ENCODE measurements at regions not wholly inside any gene's neighbourhood (a gene's known extent, or its start where the extent isn't known, plus 50 kb on each side); places are given as distances from the start of the nearest gene placed in this dataset.

DNA sequence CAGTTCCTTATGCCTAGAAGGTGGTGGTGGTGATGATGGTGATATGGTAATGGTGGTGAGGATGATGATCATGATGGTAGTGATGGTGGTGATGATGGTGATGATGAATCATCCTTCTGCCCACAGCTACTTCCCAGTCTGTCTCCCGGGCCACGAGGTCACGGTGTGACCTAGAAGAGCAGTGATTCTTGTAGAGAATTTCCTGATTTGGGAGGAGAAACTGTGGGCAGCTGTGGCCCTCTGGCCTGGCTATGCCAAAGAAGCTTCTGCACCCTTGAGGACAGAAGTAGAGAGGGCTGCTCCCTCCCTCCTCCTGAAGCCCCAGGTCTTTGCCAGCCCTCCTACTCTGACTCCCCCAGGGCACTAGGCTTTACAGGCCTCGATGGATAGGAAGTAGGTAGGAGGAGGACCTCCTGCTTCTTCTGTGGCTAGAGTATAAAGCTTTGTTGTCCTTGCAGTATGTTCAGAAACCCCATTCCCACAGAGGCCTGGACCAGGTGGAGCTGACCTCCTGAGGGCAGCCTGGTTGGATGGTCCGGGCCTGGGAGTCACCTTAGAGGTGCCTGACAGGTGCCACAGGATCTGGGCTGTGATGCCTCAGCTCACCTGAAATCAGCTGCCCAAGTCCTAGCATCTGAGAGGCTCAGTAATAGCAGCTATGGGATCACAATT, 57.9 kb upstream of the EPAS1 start:
- H2BK120ac ChIP-seq (ENCODE audit: low read depth, low read length) = no peak overlapping the region
- no peak overlapping the region for H2AFZ ChIP-seq (ENCODE audit: low read depth, low read length)
- H3K4me1 ChIP-seq (ENCODE audit: control insufficient read depth, insufficient read depth, low read depth, low read length) = no peaks in the 10 kb centered on the region
- no peak overlapping the region for H4K8ac ChIP-seq (ENCODE audit: low read length)
- peaks cover 0 to 4% of the 10 kb centered on the region in 2 experiments for H3K27me3 ChIP-seq (ENCODE audit: control insufficient read depth in 1 of 2, insufficient read depth in 1 of 2, low read length in 2 of 2)
- peak overlapping the region in 1 of 2 experiments; percentile 92 for H2BK12ac ChIP-seq (ENCODE audit: low read length in 2 of 2)
- WGBS = 80% methylated on average over 2 of the region's 5 CpGs
- H2BK5ac ChIP-seq (ENCODE audit: low read depth, low read length, poor library complexity, severe bottlenecking) = no peak overlapping the region
- no peak overlapping the region for H3K9ac ChIP-seq (ENCODE audit: low read length)
- no peak overlapping the region for H3K4me3 ChIP-seq (ENCODE audit: insufficient read depth in 1 of 2, low read depth in 1 of 2, low read length in 2 of 2)
- no peaks in the 10 kb centered on the region for H3K79me1 ChIP-seq (replicated peaks; ENCODE audit: low read length, poor library complexity, severe bottlenecking)
- H3K4me2 ChIP-seq (ENCODE audit: low read length, poor library complexity, severe bottlenecking) = no peak overlapping the region
- no peak overlapping the region for H3K14ac ChIP-seq (ENCODE audit: low read length in 2 of 2)
- H3K23ac ChIP-seq (ENCODE audit: low read length in 2 of 2) = peak overlapping the region in 1 of 2 experiments; percentile 57
- peak; percentile 48 for DNase-seq
- peaks cover 6% of the 10 kb centered on the region for H3K9me3 ChIP-seq (ENCODE audit: control insufficient read depth, low read length)
- peak overlapping the region in 1 of 2 experiments; percentile 55 for H3K4ac ChIP-seq (ENCODE audit: low read depth in 1 of 2, low read length in 2 of 2)
- peak overlapping the region in 1 of 2 experiments; percentile 84 for H3K18ac ChIP-seq (ENCODE audit: low read depth in 1 of 2, low read length in 2 of 2)
- H4K91ac ChIP-seq (ENCODE audit: low read length) = no peak overlapping the region
- H2BK15ac ChIP-seq (ENCODE audit: low read depth, poor library complexity, severe bottlenecking) = peak overlapping the region; percentile 55
- H3K36me3 ChIP-seq (ENCODE audit: control insufficient read depth in 1 of 2, insufficient read depth in 2 of 2, low read depth in 1 of 2, low read length in 2 of 2) = no peaks in the 10 kb centered on the region
- H2AK5ac ChIP-seq (ENCODE audit: low read length, severe bottlenecking) = no peak overlapping the region
- H3K27ac ChIP-seq (ENCODE audit: low read length, poor library complexity, severe bottlenecking) = no peak overlapping the region

DNA sequence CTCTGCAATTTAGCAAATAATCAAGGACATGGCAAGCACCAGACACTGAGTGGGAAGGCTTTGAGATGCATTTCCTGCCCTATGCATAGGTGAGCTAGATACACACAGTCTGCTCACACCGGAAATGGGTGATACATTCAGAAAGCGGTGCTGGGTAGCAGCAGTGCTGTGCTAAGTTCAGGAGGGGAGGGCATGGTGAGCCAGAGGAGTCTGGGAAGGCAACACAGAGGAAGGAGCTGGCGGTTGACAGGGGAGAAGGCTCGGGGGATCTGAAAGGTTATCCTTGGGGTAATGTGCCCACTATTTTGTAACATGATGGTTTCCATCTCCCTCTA, 57.4 kb upstream of the EPAS1 start:
- Histone ChIP-seq H2AFZ (ENCODE audit: low read depth, low read length) (no peak overlapping the region), H3K9ac (ENCODE audit: low read length) (no peak overlapping the region), H4K8ac (ENCODE audit: low read length) (no peak overlapping the region), H2BK12ac (ENCODE audit: low read length in 2 of 2) (peak overlapping the region in 1 of 2 experiments; percentile 92), H3K4me3 (ENCODE audit: insufficient read depth in 1 of 2, low read depth in 1 of 2, low read length in 2 of 2) (peak overlapping the region in 1 of 2 experiments; percentile 7), H2BK15ac (ENCODE audit: low read depth, poor library complexity, severe bottlenecking) (no peak overlapping the region), H3K18ac (ENCODE audit: low read depth in 1 of 2, low read length in 2 of 2) (peak overlapping the region in 1 of 2 experiments; percentile 84), H2AK5ac (ENCODE audit: low read length, severe bottlenecking) (no peak overlapping the region), H3K9me3 (ENCODE audit: control insufficient read depth, low read length) (peaks cover 6% of the 10 kb centered on the region), H3K36me3 (ENCODE audit: control insufficient read depth in 1 of 2, insufficient read depth in 2 of 2, low read depth in 1 of 2, low read length in 2 of 2) (no peaks in the 10 kb centered on the region), H3K79me1 (replicated peaks; ENCODE audit: low read length, poor library complexity, severe bottlenecking) (no peaks in the 10 kb centered on the region), H4K91ac (ENCODE audit: low read length) (no peak overlapping the region), H3K27me3 (ENCODE audit: control insufficient read depth in 1 of 2, insufficient read depth in 1 of 2, low read length in 2 of 2) (peaks cover 0 to 4% of the 10 kb centered on the region in 2 experiments), H3K23ac (ENCODE audit: low read length in 2 of 2) (no peak overlapping the region), H3K14ac (ENCODE audit: low read length in 2 of 2) (peak overlapping the region in 1 of 2 experiments; percentile 75), H2BK5ac (ENCODE audit: low read depth, low read length, poor library complexity, severe bottlenecking) (no peak overlapping the region), H3K27ac (ENCODE audit: low read length, poor library complexity, severe bottlenecking) (no peak overlapping the region), H3K4ac (ENCODE audit: low read depth in 1 of 2, low read length in 2 of 2) (peak overlapping the region in 1 of 2 experiments; percentile 38), H3K4me2 (ENCODE audit: low read length, poor library complexity, severe bottlenecking) (no peak overlapping the region), H2BK120ac (ENCODE audit: low read depth, low read length) (no peak overlapping the region), H3K4me1 (ENCODE audit: control insufficient read depth, insufficient read depth, low read depth, low read length) (no peaks in the 10 kb centered on the region)
- DNase-seq = no peak
- WGBS = 98% methylated on average over 2 of the region's 4 CpGs

DNA sequence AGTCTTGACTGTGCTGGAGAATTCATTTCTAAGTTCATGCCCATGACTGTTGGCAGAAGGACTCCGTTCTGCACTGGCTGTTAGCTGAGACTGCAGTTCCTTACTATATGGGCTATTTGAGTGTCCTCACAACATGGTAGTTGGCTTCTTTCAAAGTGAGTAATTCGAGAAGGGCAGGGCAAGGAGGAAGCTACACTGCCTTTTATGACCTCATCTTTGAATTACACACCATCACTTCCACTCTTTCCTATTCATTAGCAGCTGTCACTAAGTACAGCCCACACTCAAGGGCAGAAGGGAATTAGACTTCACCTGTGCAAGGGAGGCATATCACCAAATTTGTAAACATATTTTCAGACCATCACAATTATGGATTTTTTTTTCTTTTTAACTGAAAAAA, 55.9 kb upstream of the EPAS1 start:
- 53% methylated on average over 2 of the region's 2 CpGs for WGBS

DNA sequence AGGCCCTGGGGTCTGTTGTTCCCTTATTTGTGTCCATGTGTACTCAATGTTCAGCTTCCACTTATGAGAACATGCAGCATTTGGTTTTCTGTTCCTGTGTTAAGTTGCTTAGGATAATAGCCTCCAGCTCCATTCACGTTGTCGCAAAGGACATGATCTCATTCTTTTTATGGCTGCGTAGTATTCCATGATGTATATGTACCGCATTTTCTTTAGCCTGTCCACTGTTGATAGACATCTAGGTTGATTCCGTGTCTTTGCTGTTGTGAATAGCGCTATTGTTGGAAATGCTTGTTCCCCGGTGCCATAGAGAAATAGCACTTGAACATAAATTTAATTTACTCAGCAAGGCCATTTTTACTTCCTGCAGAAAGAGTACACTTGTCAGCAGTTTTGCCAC, 51.3 kb upstream of the EPAS1 start:
- DNase-seq = no peak
- Histone ChIP-seq H2AFZ (ENCODE audit: low read depth, low read length) (no peak overlapping the region), H2BK12ac (ENCODE audit: low read length in 2 of 2) (no peak overlapping the region), H4K8ac (ENCODE audit: low read length) (no peak overlapping the region), H3K4me2 (ENCODE audit: low read length, poor library complexity, severe bottlenecking) (no peak overlapping the region), H4K91ac (ENCODE audit: low read length) (no peak overlapping the region), H3K4me1 (ENCODE audit: control insufficient read depth, insufficient read depth, low read depth, low read length) (no peaks in the 10 kb centered on the region), H3K18ac (ENCODE audit: low read depth in 1 of 2, low read length in 2 of 2) (no peak overlapping the region), H2BK15ac (ENCODE audit: low read depth, poor library complexity, severe bottlenecking) (no peak overlapping the region), H2BK120ac (ENCODE audit: low read depth, low read length) (no peak overlapping the region), H3K23ac (ENCODE audit: low read length in 2 of 2) (no peak overlapping the region), H3K9ac (ENCODE audit: low read length) (no peak overlapping the region), H3K27me3 (ENCODE audit: control insufficient read depth in 1 of 2, insufficient read depth in 1 of 2, low read length in 2 of 2) (no peaks in the 10 kb centered on the region), H3K4me3 (ENCODE audit: insufficient read depth in 1 of 2, low read depth in 1 of 2, low read length in 2 of 2) (no peak overlapping the region), H3K36me3 (ENCODE audit: control insufficient read depth in 1 of 2, insufficient read depth in 2 of 2, low read depth in 1 of 2, low read length in 2 of 2) (no peaks in the 10 kb centered on the region), H3K79me1 (replicated peaks; ENCODE audit: low read length, poor library complexity, severe bottlenecking) (no peaks in the 10 kb centered on the region), H3K9me3 (ENCODE audit: control insufficient read depth, low read length) (peaks cover 4% of the 10 kb centered on the region), H3K27ac (ENCODE audit: low read length, poor library complexity, severe bottlenecking) (no peak overlapping the region), H2BK5ac (ENCODE audit: low read depth, low read length, poor library complexity, severe bottlenecking) (no peak overlapping the region), H3K14ac (ENCODE audit: low read length in 2 of 2) (no peak overlapping the region), H3K4ac (ENCODE audit: low read depth in 1 of 2, low read length in 2 of 2) (no peak overlapping the region), H2AK5ac (ENCODE audit: low read length, severe bottlenecking) (no peak overlapping the region)
- over 99% methylated on average over 7 of the region's 7 CpGs for WGBS

More for the DNA sequence above, 55.9 kb upstream of the EPAS1 start:
- DNase-seq = peak; percentile 37
- no peaks in the 10 kb centered on the region for H3K79me1 ChIP-seq (replicated peaks; ENCODE audit: low read length, poor library complexity, severe bottlenecking)
- no peak overlapping the region for H3K14ac ChIP-seq (ENCODE audit: low read length in 2 of 2)
- no peak overlapping the region for H2BK120ac ChIP-seq (ENCODE audit: low read depth, low read length)
- no peak overlapping the region for H2AK5ac ChIP-seq (ENCODE audit: low read length, severe bottlenecking)
- no peak overlapping the region for H3K9ac ChIP-seq (ENCODE audit: low read length)
- H3K27me3 ChIP-seq (ENCODE audit: control insufficient read depth in 1 of 2, insufficient read depth in 1 of 2, low read length in 2 of 2) = peaks cover 0 to 4% of the 10 kb centered on the region in 2 experiments
- no peak overlapping the region for H3K4me3 ChIP-seq (ENCODE audit: insufficient read depth in 1 of 2, low read depth in 1 of 2, low read length in 2 of 2)
- H4K91ac ChIP-seq (ENCODE audit: low read length) = no peak overlapping the region
- H3K36me3 ChIP-seq (ENCODE audit: control insufficient read depth in 1 of 2, insufficient read depth in 2 of 2, low read depth in 1 of 2, low read length in 2 of 2) = no peaks in the 10 kb centered on the region
- H2BK15ac ChIP-seq (ENCODE audit: low read depth, poor library complexity, severe bottlenecking) = no peak overlapping the region
- peak overlapping the region in 1 of 2 experiments; percentile 44 for H3K18ac ChIP-seq (ENCODE audit: low read depth in 1 of 2, low read length in 2 of 2)
- H3K9me3 ChIP-seq (ENCODE audit: control insufficient read depth, low read length) = peaks cover 6% of the 10 kb centered on the region
- no peak overlapping the region for H3K27ac ChIP-seq (ENCODE audit: low read length, poor library complexity, severe bottlenecking)
- H3K23ac ChIP-seq (ENCODE audit: low read length in 2 of 2) = no peak overlapping the region
- H3K4me1 ChIP-seq (ENCODE audit: control insufficient read depth, insufficient read depth, low read depth, low read length) = no peaks in the 10 kb centered on the region
- no peak overlapping the region for H3K4me2 ChIP-seq (ENCODE audit: low read length, poor library complexity, severe bottlenecking)
- no peak overlapping the region for H2AFZ ChIP-seq (ENCODE audit: low read depth, low read length)
- H2BK5ac ChIP-seq (ENCODE audit: low read depth, low read length, poor library complexity, severe bottlenecking) = no peak overlapping the region
- peak overlapping the region; percentile 28 to 34 for H2BK12ac ChIP-seq (ENCODE audit: low read length in 2 of 2)
- H3K4ac ChIP-seq (ENCODE audit: low read depth in 1 of 2, low read length in 2 of 2) = no peak overlapping the region
- H4K8ac ChIP-seq (ENCODE audit: low read length) = no peak overlapping the region

Data from mesenchymal stem cell (in vitro differentiated cells and primary cell).